GM12878 (cell line): ENCODE measurements at regions not wholly inside any gene's neighbourhood (a gene's known extent, or its start where the extent isn't known, plus 50 kb on each side); places are given as distances from the start of the nearest gene placed in this dataset.

Experiments
- ATAC-seq: fragments of 200-7000 bp; cut with Tn5 transposase; 3 replicates; pipeline ENCODE4 v1.9.1; 2020; ENCODE audit warnings: mild to moderate bottlenecking, moderate library complexity
- BruUV-seq: library from RNA; stranded (reverse); fragments of 400-500 nt; replicated peaks from 2 replicates; lab custom pipeline; 2021; lab: Mats Ljungman, UMichigan
- CTCF ChIA-PET: fragments of 300-600 bp; sonication (Branson Sonifier 250); formaldehyde crosslinking; extraction: SDS; loops from one replicate; lab custom pipeline; 2021; ENCODE audit warnings: inconsistent platforms; lab: Yijun Ruan, JAX
- POLR2A ChIA-PET: fragments of 350-600 bp; formaldehyde crosslinking; extraction: SDS; loops from one replicate; lab custom pipeline; 2021; ENCODE audit warnings: inconsistent platforms; lab: Charles Lee
- RAD21 ChIA-PET: fragments of 300-600 bp; sonication (Branson Sonifier 250); formaldehyde crosslinking; loops from one replicate; lab custom pipeline; 2023; ENCODE audit warnings: antibody characterized with exemption; ENCODE audit not compliant: unreplicated experiment; lab: Charles Lee
- SMC1A ChIA-PET: fragments of 300-600 bp; sonication (Branson Sonifier 250); formaldehyde crosslinking; loops from one replicate; lab custom pipeline; 2023; ENCODE audit not compliant: unreplicated experiment, uncharacterized antibody; lab: Charles Lee
- DNase-seq: peaks from one replicate; pipeline ENCODE4 v3.0.0-alpha.2; 2011; ENCODE audit warnings: low read depth, low spot score
- FAIRE-seq: peaks from 3 replicates; lab custom pipeline; 2011; peaks lifted over from hg19 to GRCh38; lab: Jason Lieb, UNC
- H2AFZ ChIP-seq: 2 replicates; pipeline ENCODE4 v1.6.0; 2011; ENCODE audit warnings: low read depth, low read length, control low read depth; ENCODE audit not compliant: control insufficient read depth
- H3K27ac ChIP-seq: 2 replicates; pipeline ENCODE4 v1.5.1; 2011; ENCODE audit warnings: control low read depth; ENCODE audit not compliant: control insufficient read depth, insufficient read depth
- H3K27me3 ChIP-seq, 2 experiments: replicated peaks in 1 of 2; 2 replicates each; pipeline versions ENCODE4 v1.6.0 to v1.6.1; 2011; ENCODE audit warnings: low read length in 1 of 2; ENCODE audit not compliant: control insufficient read depth in 2 of 2, insufficient read depth in 2 of 2
- H3K36me3 ChIP-seq, 2 experiments: 2 replicates each; pipeline ENCODE4 v1.5.1; 2011; ENCODE audit warnings: low read length in 1 of 2; ENCODE audit not compliant: control insufficient read depth in 2 of 2, insufficient read depth in 2 of 2
- H3K4me1 ChIP-seq: 2 replicates; pipeline ENCODE4 v1.6.1; 2011; ENCODE audit warnings: mild to moderate bottlenecking, low read length, moderate library complexity, mixed read lengths; ENCODE audit not compliant: control insufficient read depth, insufficient read depth
- H3K4me2 ChIP-seq: 2 replicates; pipeline ENCODE4 v1.6.0; 2011; ENCODE audit warnings: control low read depth; ENCODE audit not compliant: control insufficient read depth, insufficient read depth
- H3K4me3 ChIP-seq: fragments of 200-600 bp; sonication (generic); 2 replicates; pipeline ENCODE4 v1.5.1; 2016
- H3K79me2 ChIP-seq: 2 replicates; pipeline ENCODE4 v1.6.0; 2011; ENCODE audit warnings: low read length; ENCODE audit not compliant: control insufficient read depth, insufficient read depth
- H3K9ac ChIP-seq: 2 replicates; pipeline ENCODE4 v1.8.0; 2011; ENCODE audit warnings: low read length, control low read depth, mixed read lengths; ENCODE audit not compliant: control insufficient read depth, insufficient read depth
- H3K9me3 ChIP-seq: replicated peaks from 3 replicates; pipeline ENCODE4 v1.5.1; 2011; ENCODE audit warnings: mild to moderate bottlenecking, low read length; ENCODE audit not compliant: control insufficient read depth, insufficient read depth
- H4K20me1 ChIP-seq: 2 replicates; pipeline ENCODE4 v1.6.0; 2011; ENCODE audit not compliant: control insufficient read depth, insufficient read depth
- CHD4 ChIP-seq: fragments of 200-600 bp; sonication (generic); IDR thresholded peaks from 2 replicates; pipeline ENCODE4 v1.6.1; 2016; ENCODE audit warnings: mild to moderate bottlenecking
- ESRRA ChIP-seq: IDR thresholded peaks from 2 replicates; pipeline ENCODE4 v1.6.1; 2012; ENCODE audit warnings: mild to moderate bottlenecking, low read length, improper control_type of control experiment
- FOS ChIP-seq: IDR thresholded peaks from 3 replicates; pipeline ENCODE4 v1.6.1; 2011; ENCODE audit warnings: borderline replicate concordance; ENCODE audit not compliant: insufficient read length; ENCODE audit errors: extremely low read depth
- GATAD2B ChIP-seq: fragments of 450-650 bp; conservative IDR thresholded peaks from 2 replicates; pipeline ENCODE4 v1.6.1; 2017; ENCODE audit warnings: low read depth, mild to moderate bottlenecking, moderate library complexity
- MEF2B ChIP-seq: fragments of 450-650 bp; IDR thresholded peaks from 2 replicates; pipeline ENCODE4 v1.6.1; 2018; ENCODE audit warnings: mild to moderate bottlenecking, moderate library complexity; ENCODE audit not compliant: partially characterized antibody, poor library complexity, severe bottlenecking
- NR2C2 ChIP-seq: IDR thresholded peaks from 2 replicates; pipeline ENCODE4 v1.6.1; 2011; ENCODE audit warnings: borderline replicate concordance, low read depth; ENCODE audit not compliant: control insufficient read depth, insufficient read length
- PKNOX1 ChIP-seq: fragments of 450-650 bp; IDR thresholded peaks from 2 replicates; pipeline ENCODE4 v1.6.1; 2016; ENCODE audit warnings: mild to moderate bottlenecking
- RAD21 ChIP-seq: IDR thresholded peaks from 2 replicates; pipeline ENCODE4 v1.6.1; 2011; ENCODE audit warnings: mild to moderate bottlenecking, low read depth, low read length, moderate library complexity; ENCODE audit not compliant: insufficient read depth
- SIX5 ChIP-seq: IDR thresholded peaks from 2 replicates; pipeline ENCODE4 v1.6.1; 2011; ENCODE audit warnings: mild to moderate bottlenecking, low read depth, low read length, moderate library complexity; ENCODE audit not compliant: severe bottlenecking
- SMAD1 ChIP-seq: fragments of 450-650 bp; IDR thresholded peaks from 2 replicates; pipeline ENCODE4 v1.6.1; 2018; ENCODE audit warnings: mild to moderate bottlenecking, low read depth; ENCODE audit not compliant: partially characterized antibody
- ZBTB33 ChIP-seq: fragments of 450-650 bp; IDR thresholded peaks from 2 replicates; pipeline ENCODE4 v1.6.1; 2017; ENCODE audit warnings: mild to moderate bottlenecking
- ZNF217 ChIP-seq: fragments of 450-650 bp; IDR thresholded peaks from 2 replicates; pipeline ENCODE4 v1.6.1; 2017; ENCODE audit warnings: antibody characterized with exemption, mild to moderate bottlenecking
- ZNF622 ChIP-seq: fragments of 450-650 bp; IDR thresholded peaks from 2 replicates; pipeline ENCODE4 v1.6.1; 2017; ENCODE audit warnings: mild to moderate bottlenecking, inconsistent platforms
- WGBS: methylation state at CpG from one replicate; pipeline ENCODE4 v1.1.6; 2016; ENCODE audit warnings: low lambda C conversion rate; ENCODE audit not compliant: insufficient replicate concordance, insufficient coverage; ENCODE audit errors: missing lambda C conversion rate; 5-methylcytosine and 5-hydroxymethylcytosine counted together
- in situ Hi-C: fragments of 300-500 bp; cut with MboI; formaldehyde crosslinking; loops from 9 replicates; pipeline ENCODE4 v1.14.3; 2018; ENCODE audit warnings: mixed read lengths
- intact Hi-C: fragments of 100-400 bp; cut with micrococcal nuclease; formaldehyde crosslinking; loops from one replicate; pipeline ENCODE4 v1.14.2; 2022; ENCODE audit not compliant: unreplicated experiment
- TF ChIP-seq, protein P1 (sequence below): IDR thresholded peaks from 2 replicates; pipeline ENCODE4 v1.6.1; 2011; ENCODE audit warnings: borderline replicate concordance, low read depth, mild to moderate bottlenecking, moderate library complexity, low read length; ENCODE audit not compliant: insufficient read depth, poor library complexity, severe bottlenecking

DNA sequence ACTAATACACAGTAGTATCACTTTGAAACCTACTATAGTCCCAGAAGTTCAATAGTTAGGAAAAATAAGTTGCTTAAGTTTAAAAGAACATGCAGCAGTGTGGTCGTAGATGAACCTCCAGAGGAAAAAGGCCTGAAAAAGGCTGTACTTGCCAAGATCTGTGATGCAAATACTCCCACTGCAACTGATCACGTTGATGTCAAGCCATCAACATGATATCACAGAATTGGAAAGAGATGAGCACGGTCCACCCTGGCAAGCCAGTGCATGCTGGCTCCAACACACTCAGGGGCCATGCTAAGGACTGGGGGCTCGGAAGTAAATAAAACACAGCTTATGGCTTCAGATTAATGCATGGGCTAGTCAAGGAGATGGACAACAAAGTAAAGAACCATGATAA, 71.8 kb upstream of the LRCH1 start:
- no peak for FAIRE-seq

More for the DNA sequence above, 71.8 kb upstream of the LRCH1 start:
- no peaks in the 10 kb centered on the region for H3K4me1 ChIP-seq
- H3K4me2 ChIP-seq: no peak overlapping the region
- BruUV-seq: no TSS peak
- no peaks in the 10 kb centered on the region for H3K27me3 ChIP-seq
- no peak overlapping the region for H3K27ac ChIP-seq
- TF ChIP-seq ZNF217: no peak
- no peak for TF ChIP-seq SMAD1
- TF ChIP-seq NR2C2: no peak
- no peak for TF ChIP-seq FOS
- TF ChIP-seq RAD21: no peak
- TF ChIP-seq, protein P1, sequence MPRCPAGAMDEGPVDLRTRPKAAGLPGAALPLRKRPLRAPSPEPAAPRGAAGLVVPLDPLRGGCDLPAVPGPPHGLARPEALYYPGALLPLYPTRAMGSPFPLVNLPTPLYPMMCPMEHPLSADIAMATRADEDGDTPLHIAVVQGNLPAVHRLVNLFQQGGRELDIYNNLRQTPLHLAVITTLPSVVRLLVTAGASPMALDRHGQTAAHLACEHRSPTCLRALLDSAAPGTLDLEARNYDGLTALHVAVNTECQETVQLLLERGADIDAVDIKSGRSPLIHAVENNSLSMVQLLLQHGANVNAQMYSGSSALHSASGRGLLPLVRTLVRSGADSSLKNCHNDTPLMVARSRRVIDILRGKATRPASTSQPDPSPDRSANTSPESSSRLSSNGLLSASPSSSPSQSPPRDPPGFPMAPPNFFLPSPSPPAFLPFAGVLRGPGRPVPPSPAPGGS: no peak
- TF ChIP-seq ZNF622: no peak
- TF ChIP-seq MEF2B: no peak
- TF ChIP-seq CHD4: no peak
- no peak for TF ChIP-seq PKNOX1
- no peak for TF ChIP-seq ESRRA
- no peak for TF ChIP-seq SIX5
- no peak for TF ChIP-seq ZBTB33
- TF ChIP-seq GATAD2B: no peak
- H3K9ac ChIP-seq: no peak overlapping the region
- 14% methylated on average over 4 of the region's 4 CpGs for WGBS
- peaks cover 14% of the 10 kb centered on the region; the same call in 2 of the 3 replicates for H3K9me3 ChIP-seq
- ATAC-seq: no peak
- no peak overlapping the region for H2AFZ ChIP-seq
- DNase-seq: no peak
- POLR2A ChIA-PET: no interaction called here
- CTCF ChIA-PET: interaction anchor here (0.5 to 0.8 kb wide), 2 partner anchors 10 to 12 kb away, joined by 3 to 4 read pairs; no protein-coding TSS in a partner anchor
- H3K36me3 ChIP-seq: no peaks in the 10 kb centered on the region
- H4K20me1 ChIP-seq: no peaks in the 10 kb centered on the region
- RAD21 ChIA-PET: no interaction called here
- SMC1A ChIA-PET: interaction anchor here (1.1 to 1.7 kb wide), 2 partner anchors 13 to 240 kb away, joined by 3 to 4 read pairs; no protein-coding TSS in a partner anchor
- intact Hi-C loops: no loop called here
- H3K4me3 ChIP-seq: no peak overlapping the region
- H3K79me2 ChIP-seq: no peaks in the 10 kb centered on the region
- in situ Hi-C loops: no loop called here
